T-helper 17 cell (primary cell): ENCODE measurements at regions not wholly inside any gene's neighbourhood (a gene's known extent, or its start where the extent isn't known, plus 50 kb on each side); places are given as distances from the start of the nearest gene placed in this dataset.

Experiments
- ATAC-seq: fragments of 150-1000 bp; cut with Tn5 transposase; 2 replicates; pipeline ENCODE4 v1.10.0; 2021; ENCODE audit warnings: mild to moderate bottlenecking, moderate library complexity
- DNase-seq, 3 donors: peaks; one replicate each; pipeline versions ENCODE4 v3.0.0 to v3.0.0-alpha.2; 2020 to 2021
- H3K9me3 ChIP-seq: one replicate; pipeline ENCODE4 v1.7.0; 2013; ENCODE audit warnings: low read length, mild to moderate bottlenecking; ENCODE audit not compliant: control insufficient read depth, poor library complexity, severe bottlenecking
- H3K27ac Mint-ChIP-seq: one replicate; pipeline ENCODE4 v1.8.0; 2022; ENCODE audit warnings: mild to moderate bottlenecking, moderate library complexity, mixed read lengths
- H3K27me3 Mint-ChIP-seq: one replicate; pipeline ENCODE4 v1.8.0; 2022; ENCODE audit warnings: mixed read lengths
- H3K36me3 Mint-ChIP-seq: one replicate; pipeline ENCODE4 v1.8.0; 2022; ENCODE audit warnings: low read depth, mixed read lengths
- H3K4me1 Mint-ChIP-seq: one replicate; pipeline ENCODE4 v1.8.0; 2022; ENCODE audit warnings: mild to moderate bottlenecking, mixed read lengths
- H3K4me3 Mint-ChIP-seq: one replicate; pipeline ENCODE4 v1.8.0; 2022; ENCODE audit warnings: mild to moderate bottlenecking, moderate library complexity, mixed read lengths

- H3K27ac Mint-ChIP-seq = no peak overlapping the region
- DNase-seq (no peak), ATAC-seq (no peak)
- H3K36me3 Mint-ChIP-seq = no peaks in the 10 kb centered on the region
- H3K4me1 Mint-ChIP-seq = no peaks in the 10 kb centered on the region
- no peaks in the 10 kb centered on the region for H3K9me3 ChIP-seq
- no peak overlapping the region for H3K4me3 Mint-ChIP-seq
- no peaks in the 10 kb centered on the region for H3K27me3 Mint-ChIP-seq
Observed at GRCh38 chr3:28808068-28808467, 459.4 kb upstream of the AZI2 start.

- H3K9me3 ChIP-seq = no peaks in the 10 kb centered on the region
- Mint-ChIP-seq H3K4me3 (no peak overlapping the region), H3K36me3 (no peaks in the 10 kb centered on the region), H3K4me1 (no peaks in the 10 kb centered on the region), H3K27ac (no peak overlapping the region), H3K27me3 (no peaks in the 10 kb centered on the region)
- no peak for DNase-seq
- ATAC-seq = no peak
Observed at GRCh38 chr3:28816017-28816416, 464.9 kb upstream of the RBMS3 start.

GRCh38 chr3:28824316-28824715 is 456.6 kb upstream of the RBMS3 start:
- Mint-ChIP-seq H3K4me1 (no peaks in the 10 kb centered on the region), H3K27me3 (no peaks in the 10 kb centered on the region), H3K36me3 (no peaks in the 10 kb centered on the region), H3K27ac (no peak overlapping the region), H3K4me3 (no peak overlapping the region)
- ATAC-seq (no peak), DNase-seq (no peak)
- no peaks in the 10 kb centered on the region for H3K9me3 ChIP-seq

GRCh38 chr3:28826840-28827239 is 454.0 kb upstream of the RBMS3 start:
- Mint-ChIP-seq H3K27ac (no peak overlapping the region), H3K4me1 (no peaks in the 10 kb centered on the region), H3K4me3 (no peak overlapping the region), H3K36me3 (no peaks in the 10 kb centered on the region), H3K27me3 (no peaks in the 10 kb centered on the region)
- DNase-seq = no peak
- no peaks in the 10 kb centered on the region for H3K9me3 ChIP-seq
- no peak for ATAC-seq

GRCh38 chr3:28835249-28835648 is 445.6 kb upstream of the RBMS3 start:
- H3K4me1 Mint-ChIP-seq = no peaks in the 10 kb centered on the region
- H3K9me3 ChIP-seq = no peaks in the 10 kb centered on the region
- H3K27me3 Mint-ChIP-seq = no peaks in the 10 kb centered on the region
- no peak overlapping the region for H3K4me3 Mint-ChIP-seq
- no peak overlapping the region for H3K27ac Mint-ChIP-seq
- no peaks in the 10 kb centered on the region for H3K36me3 Mint-ChIP-seq
- no peak for ATAC-seq
- no peak for DNase-seq

GRCh38 chr3:28835751-28836150 is 445.1 kb upstream of the RBMS3 start:
- ATAC-seq = no peak
- H3K4me1 Mint-ChIP-seq = no peaks in the 10 kb centered on the region

GRCh38 chr3:28836199-28836598 is 444.7 kb upstream of the RBMS3 start:
- H3K27me3 Mint-ChIP-seq = no peaks in the 10 kb centered on the region
- no peaks in the 10 kb centered on the region for H3K36me3 Mint-ChIP-seq
- no peak for ATAC-seq
- no peak for DNase-seq
- H3K4me3 Mint-ChIP-seq = no peak overlapping the region
- H3K9me3 ChIP-seq = no peaks in the 10 kb centered on the region
- no peaks in the 10 kb centered on the region for H3K4me1 Mint-ChIP-seq
- no peak overlapping the region for H3K27ac Mint-ChIP-seq

More at GRCh38 chr3:28835751-28836150, 445.1 kb upstream of the RBMS3 start:
- Mint-ChIP-seq H3K36me3 (no peaks in the 10 kb centered on the region), H3K27me3 (no peaks in the 10 kb centered on the region), H3K27ac (no peak overlapping the region), H3K4me3 (no peak overlapping the region)
- no peaks in the 10 kb centered on the region for H3K9me3 ChIP-seq
- no peak for DNase-seq

GRCh38 chr3:28840976-28841376 is 439.9 kb upstream of the RBMS3 start:
- H3K27me3 Mint-ChIP-seq = no peaks in the 10 kb centered on the region
- no peak overlapping the region for H3K27ac Mint-ChIP-seq
- no peaks in the 10 kb centered on the region for H3K36me3 Mint-ChIP-seq
- no peaks in the 10 kb centered on the region for H3K9me3 ChIP-seq
- DNase-seq (no peak), ATAC-seq (no peak)
- no peak overlapping the region for H3K4me3 Mint-ChIP-seq
- no peaks in the 10 kb centered on the region for H3K4me1 Mint-ChIP-seq

- no peak overlapping the region for H3K27ac Mint-ChIP-seq
- no peak overlapping the region for H3K4me3 Mint-ChIP-seq
Observed at GRCh38 chr3:28841441-28841840, 439.4 kb upstream of the RBMS3 start.

GRCh38 chr3:28844298-28845005 is 436.4 kb upstream of the RBMS3 start:
- H3K27me3 Mint-ChIP-seq = no peaks in the 10 kb centered on the region
- no peaks in the 10 kb centered on the region for H3K9me3 ChIP-seq
- H3K4me3 Mint-ChIP-seq = no peak overlapping the region
- no peak overlapping the region for H3K27ac Mint-ChIP-seq
- no peak for ATAC-seq
- no peaks in the 10 kb centered on the region for H3K4me1 Mint-ChIP-seq
- H3K36me3 Mint-ChIP-seq = no peaks in the 10 kb centered on the region
- no peak for DNase-seq

More at GRCh38 chr3:28841441-28841840, 439.4 kb upstream of the RBMS3 start:
- DNase-seq (no peak), ATAC-seq (no peak)
- Mint-ChIP-seq H3K4me1 (no peaks in the 10 kb centered on the region), H3K27me3 (no peaks in the 10 kb centered on the region), H3K36me3 (no peaks in the 10 kb centered on the region)
- no peaks in the 10 kb centered on the region for H3K9me3 ChIP-seq

- H3K27ac Mint-ChIP-seq = no peak overlapping the region
- H3K27me3 Mint-ChIP-seq = no peaks in the 10 kb centered on the region
- H3K9me3 ChIP-seq = no peaks in the 10 kb centered on the region
- no peak overlapping the region for H3K4me3 Mint-ChIP-seq
- DNase-seq (no peak), ATAC-seq (no peak)
- no peaks in the 10 kb centered on the region for H3K36me3 Mint-ChIP-seq
- H3K4me1 Mint-ChIP-seq = no peaks in the 10 kb centered on the region
Observed at GRCh38 chr3:28845006-28845324, 435.9 kb upstream of the RBMS3 start.

GRCh38 chr3:28846971-28847478 is 433.8 kb upstream of the RBMS3 start:
- H3K4me1 Mint-ChIP-seq = no peaks in the 10 kb centered on the region
- no peaks in the 10 kb centered on the region for H3K36me3 Mint-ChIP-seq
- DNase-seq (no peak), ATAC-seq (no peak)
- H3K27ac Mint-ChIP-seq = no peak overlapping the region
- H3K4me3 Mint-ChIP-seq = no peak overlapping the region
- H3K27me3 Mint-ChIP-seq = no peaks in the 10 kb centered on the region
- H3K9me3 ChIP-seq = no peaks in the 10 kb centered on the region

- DNase-seq = no peak
- H3K36me3 Mint-ChIP-seq = no peaks in the 10 kb centered on the region
- no peak for ATAC-seq
- no peak overlapping the region for H3K27ac Mint-ChIP-seq
- no peaks in the 10 kb centered on the region for H3K9me3 ChIP-seq
- H3K4me3 Mint-ChIP-seq = no peak overlapping the region
- H3K27me3 Mint-ChIP-seq = no peaks in the 10 kb centered on the region
- no peaks in the 10 kb centered on the region for H3K4me1 Mint-ChIP-seq
Observed at GRCh38 chr3:28847736-28848135, 433.1 kb upstream of the RBMS3 start.

- ATAC-seq (no peak), DNase-seq (no peak)
- Mint-ChIP-seq H3K4me1 (no peaks in the 10 kb centered on the region), H3K4me3 (no peak overlapping the region), H3K27ac (no peak overlapping the region), H3K27me3 (no peaks in the 10 kb centered on the region), H3K36me3 (no peaks in the 10 kb centered on the region)
- no peaks in the 10 kb centered on the region for H3K9me3 ChIP-seq
Observed at GRCh38 chr3:28850186-28850585, 430.7 kb upstream of the RBMS3 start.
